ENCODE measurements at regions not wholly inside any gene's neighbourhood (a gene's known extent, or its start where the extent isn't known, plus 50 kb on each side); places are given as distances from the start of the nearest gene placed in this dataset.
"Not testable (repeated sequence)": the region's sequence is repeated elsewhere in the genome, so short reads cannot be mapped to it uniquely, and the experiment has no call there.

DNA sequence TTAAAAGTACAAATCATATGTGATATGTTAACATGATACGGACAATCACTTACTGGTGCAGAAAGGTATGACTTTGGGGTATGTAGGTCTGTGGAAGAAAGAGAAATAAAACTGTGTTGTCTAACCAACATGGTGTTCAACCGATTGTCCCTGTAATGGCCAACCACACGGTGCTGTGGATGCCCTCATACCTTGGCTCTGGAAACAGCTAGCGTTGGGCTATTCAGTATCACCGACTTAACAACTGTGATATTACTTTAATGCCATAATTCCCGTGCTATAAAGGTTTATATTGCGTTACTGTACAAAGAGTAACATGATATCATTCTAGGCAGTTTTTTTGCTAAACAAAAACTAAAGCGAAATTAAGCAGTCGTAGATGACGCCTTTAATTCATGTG, 448.3 kb downstream of the EFNB2 start:
- DNase-seq = no peak

DNA sequence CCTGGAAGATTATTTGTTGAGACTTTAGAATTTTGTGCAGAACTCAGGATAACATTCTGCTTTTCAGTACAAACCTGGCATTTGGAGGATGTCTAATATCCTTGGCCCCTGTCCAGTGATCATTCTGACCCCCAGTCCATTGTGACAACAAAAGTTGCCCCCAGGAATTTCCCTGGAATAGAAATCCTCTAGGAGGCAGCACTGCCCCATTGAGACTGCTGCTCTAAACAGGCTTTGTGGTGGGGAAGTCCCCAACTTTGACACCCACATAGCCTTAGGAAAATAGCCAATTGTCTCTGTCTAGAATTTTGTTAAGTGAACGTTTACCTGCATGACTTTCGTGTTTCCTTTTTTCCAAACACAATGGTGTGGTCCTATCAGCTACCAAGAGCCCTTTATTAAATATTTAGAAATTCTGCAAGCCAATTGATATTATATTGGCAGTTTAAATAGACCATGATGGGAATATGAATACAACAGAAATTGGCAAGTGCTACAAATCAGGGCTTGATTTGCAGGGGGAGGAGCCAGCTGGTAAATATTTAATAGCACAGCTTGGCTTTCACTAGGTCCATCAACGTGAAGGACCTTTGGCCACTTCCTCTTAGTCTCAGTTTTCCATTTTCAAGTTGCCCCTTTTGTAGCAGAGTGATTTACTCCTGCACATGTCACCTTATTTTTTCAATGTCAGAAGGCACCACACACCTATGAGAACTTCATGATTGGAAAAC, 451.7 kb downstream of the EFNB2 start:
- no peak for DNase-seq

DNA sequence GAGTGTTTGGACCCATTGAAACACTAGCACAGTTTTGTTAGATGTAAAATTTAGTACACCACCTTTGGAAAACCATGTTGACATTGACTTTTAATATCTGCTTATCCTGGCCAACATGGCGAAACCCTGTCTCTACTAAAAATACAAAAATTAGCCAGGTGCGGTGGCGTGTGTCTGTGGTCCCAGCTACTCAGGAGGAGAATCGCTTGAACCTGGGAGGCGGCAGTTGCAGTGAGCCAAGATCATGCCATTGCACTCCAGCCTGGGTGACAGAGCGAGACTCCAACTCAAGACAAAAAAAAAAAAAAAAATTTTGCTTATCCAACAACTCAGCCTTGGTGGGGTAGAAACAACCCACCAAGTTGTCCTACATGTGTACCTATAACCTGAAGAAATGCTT, 454.2 kb downstream of the EFNB2 start:
- DNase-seq = not testable (repeated sequence)

DNA sequence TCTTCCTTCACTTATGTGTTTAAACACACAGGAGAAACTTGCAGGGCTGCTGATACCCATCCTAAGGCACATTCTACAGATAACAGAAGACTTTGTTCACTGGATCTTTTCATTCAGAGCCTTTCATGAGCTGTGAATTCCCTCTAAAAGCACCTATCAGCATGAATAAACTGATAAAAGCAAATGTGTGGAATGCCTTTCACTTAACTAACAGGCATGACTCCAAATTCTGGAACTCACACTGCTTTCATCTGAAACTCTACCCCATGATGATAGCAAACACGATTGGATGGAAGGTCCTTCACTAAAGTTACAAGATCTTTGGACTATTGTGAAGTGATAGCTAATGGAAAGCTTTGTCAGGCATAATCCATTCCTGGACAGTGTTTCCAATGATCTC, 457.3 kb downstream of the EFNB2 start:
- no peak for DNase-seq

DNA sequence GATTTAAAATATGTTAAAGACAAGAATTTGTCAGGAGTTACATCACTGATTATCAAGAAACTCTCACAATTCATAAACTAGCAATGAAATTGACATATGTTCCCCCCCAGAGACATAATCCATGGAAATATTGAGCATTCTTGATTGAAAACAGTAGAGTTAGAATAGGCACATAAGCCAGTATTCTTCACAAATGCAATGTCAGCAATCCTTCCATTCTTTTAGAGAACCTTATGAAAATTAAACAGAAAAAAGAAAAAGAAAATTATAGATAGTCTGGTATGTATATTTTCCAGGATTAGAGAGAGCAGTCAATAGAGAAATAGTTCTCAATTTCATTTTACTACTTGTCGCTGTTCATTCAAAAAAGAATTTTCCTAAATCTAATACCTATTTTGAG, 458.4 kb downstream of the EFNB2 start:
- no peak for DNase-seq

DNA sequence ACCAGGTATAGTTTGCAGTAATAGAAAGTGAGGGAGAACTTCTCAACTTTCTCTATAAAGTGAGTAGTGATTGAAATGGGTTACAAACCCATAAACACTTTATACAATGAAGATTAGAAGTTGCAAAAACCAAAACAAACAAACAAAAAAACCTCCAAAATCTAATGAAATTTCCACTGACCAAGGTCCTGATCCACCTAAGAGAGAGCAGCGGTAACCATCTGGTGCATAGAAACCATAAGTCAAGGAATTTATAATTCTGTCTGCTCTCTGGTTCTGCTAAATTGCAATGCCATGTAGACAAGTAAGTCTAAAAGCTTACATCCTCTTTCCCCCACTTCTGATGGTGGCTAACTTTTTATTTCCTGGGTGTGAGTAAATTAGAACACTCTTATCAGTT, 463.4 kb downstream of the EFNB2 start:
- no peak for DNase-seq

DNA sequence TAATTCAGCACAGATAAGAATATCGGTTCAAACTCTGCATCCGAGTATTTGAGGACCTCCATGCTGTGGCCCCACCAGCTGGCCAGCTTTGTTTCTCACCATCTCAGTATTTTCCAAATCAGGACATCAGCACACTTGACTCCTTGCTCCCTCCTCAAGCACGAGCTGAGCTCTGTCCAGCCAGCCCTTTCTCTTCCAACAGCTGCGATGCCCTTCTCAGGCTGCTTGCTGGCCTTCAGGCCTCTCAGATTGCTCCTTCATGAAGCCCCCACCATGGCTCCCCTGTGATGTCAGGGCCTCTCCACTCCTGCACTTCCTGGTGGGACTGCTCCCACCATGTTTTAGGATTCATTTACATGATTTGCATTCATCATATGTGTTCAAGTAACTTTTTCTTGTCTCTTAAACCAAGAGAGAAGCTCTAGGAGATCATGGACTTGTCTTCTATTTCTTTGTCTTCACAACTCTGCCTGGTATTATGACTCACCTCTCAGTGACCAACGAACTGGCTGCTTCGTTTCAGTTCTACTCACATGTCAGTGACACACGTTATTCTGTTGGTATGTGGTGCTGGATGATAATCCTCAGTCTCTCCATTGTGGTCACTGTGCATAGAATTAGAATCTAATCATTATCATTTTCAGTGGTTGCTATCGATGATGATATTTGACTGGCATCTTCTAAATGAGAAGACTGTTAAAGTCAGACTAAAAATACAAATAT, 471.7 kb downstream of the EFNB2 start:
- DNase-seq = no peak

DNA sequence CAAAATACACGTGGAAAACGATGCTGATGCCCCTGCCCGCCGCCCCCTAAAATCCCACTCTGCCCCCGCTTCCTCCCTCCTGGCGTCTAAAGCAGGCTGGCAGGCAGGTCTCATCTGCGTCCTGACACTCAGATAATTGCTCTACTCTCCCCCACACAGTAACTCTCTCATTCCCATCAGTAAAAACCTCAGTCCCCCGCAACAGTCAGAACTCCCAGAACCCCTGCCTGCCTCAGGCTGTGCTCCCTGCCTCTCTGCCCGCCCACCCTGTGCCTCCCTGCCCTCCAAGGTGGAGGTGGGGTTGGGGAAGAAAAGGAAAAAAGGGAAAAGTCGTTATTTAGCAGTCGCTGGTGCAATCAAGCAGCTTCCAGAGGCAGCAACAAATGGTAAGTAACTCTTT, 473.7 kb downstream of the EFNB2 start:
- DNase-seq = no peak

DNA sequence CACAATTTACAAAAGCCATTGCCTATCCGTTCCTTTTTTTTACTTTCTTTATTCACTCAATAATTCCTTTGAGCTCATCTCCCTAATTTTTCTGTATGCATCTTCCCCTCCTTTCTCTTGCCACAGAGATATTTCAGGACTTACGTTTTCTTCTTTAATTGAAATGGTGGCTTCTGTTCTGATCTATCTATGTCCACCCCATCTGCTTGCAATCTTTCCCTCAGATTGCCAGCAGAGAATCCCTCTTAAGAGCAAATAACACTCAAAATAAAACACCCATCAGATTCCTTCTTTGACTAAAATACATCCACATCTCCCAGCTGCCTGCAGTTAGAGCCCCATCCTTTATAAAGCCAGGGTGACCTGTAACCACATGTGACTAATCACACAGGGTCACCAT, 478.6 kb downstream of the EFNB2 start:
- DNase-seq = no peak

DNA sequence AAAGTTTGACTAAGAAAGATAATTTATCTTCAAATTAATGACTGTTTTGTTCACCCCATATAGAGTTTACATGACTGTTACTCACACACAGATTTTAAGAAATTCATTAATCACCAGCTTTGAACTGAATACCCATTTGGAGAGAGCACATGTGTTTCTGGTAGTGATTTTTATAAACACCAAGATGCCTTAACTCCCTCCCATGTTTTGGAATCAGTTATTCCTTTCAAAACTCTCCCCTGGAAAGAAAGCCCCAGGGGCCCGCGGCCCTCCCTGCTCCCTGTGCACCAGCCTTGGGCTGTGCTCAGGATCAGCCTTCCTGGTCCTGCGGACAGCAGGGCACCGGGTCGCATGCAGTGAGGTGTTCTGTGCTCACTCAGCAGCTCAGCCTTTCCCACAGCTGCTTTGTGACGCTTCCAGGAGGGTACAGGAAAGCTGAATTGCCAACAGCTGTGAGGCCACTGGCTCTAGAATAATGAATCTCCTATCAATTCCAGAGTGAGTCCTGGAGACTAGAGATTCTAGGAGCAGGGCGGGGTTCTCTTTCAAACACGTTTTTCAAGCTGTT, 483.2 kb downstream of the EFNB2 start:
- no peak for DNase-seq

DNA sequence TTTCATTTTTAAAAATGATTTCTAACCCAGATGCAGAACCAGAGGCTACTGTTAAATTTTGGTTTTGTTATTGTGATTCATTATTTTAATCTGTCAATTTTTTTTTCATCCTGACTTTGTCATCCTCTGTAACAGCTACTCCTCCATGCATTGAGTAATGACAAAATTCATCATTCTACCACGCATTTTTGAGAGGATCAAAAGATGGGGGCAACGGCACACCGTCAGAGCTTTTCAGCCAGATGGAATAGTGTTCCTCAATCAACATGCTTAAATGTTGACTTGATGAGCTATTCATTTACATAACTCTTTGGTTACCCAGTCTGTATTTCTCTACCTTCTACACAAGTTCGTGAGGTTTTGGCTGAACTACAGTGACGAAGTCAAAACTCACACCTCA, 486.3 kb downstream of the EFNB2 start:
- no peak for DNase-seq

DNA sequence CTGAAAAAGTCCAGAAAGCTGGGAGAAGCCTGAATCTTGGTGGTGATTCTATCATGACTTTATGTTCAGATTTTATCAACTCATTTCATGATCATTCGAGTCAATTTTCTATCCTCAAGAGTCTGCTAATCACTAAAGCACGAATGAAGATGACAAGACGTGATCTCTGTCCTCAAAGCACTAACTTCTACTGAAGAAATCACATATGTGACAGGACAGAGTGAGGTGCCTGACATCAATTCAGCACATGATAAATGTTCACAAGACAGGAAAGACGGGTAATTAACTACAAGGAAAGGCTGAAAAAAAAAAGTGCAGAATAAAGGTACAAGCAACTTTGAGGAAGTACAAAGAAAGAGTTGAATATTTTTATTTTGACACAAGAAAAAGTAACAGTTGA, 487.1 kb downstream of the EFNB2 start:
- DNase-seq = no peak

DNA sequence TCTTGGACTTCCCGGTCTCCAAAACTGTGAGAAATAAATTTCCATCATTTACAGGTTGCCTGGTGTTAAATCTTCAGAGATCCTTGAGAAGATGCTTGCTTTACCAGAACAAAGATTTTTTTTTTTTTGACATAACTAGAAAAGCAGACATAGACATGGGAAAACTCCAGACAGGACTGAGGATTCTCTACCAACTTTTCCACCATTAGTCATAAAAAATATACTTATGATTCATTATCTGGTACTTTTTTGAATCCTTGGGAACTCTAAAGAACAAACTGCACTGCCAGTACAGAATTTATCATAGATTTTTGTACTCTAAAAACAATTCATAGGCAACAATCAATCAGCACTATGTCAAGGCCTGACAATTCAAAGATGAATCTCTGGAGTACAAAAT, 487.6 kb downstream of the EFNB2 start:
- DNase-seq = no peak

DNA sequence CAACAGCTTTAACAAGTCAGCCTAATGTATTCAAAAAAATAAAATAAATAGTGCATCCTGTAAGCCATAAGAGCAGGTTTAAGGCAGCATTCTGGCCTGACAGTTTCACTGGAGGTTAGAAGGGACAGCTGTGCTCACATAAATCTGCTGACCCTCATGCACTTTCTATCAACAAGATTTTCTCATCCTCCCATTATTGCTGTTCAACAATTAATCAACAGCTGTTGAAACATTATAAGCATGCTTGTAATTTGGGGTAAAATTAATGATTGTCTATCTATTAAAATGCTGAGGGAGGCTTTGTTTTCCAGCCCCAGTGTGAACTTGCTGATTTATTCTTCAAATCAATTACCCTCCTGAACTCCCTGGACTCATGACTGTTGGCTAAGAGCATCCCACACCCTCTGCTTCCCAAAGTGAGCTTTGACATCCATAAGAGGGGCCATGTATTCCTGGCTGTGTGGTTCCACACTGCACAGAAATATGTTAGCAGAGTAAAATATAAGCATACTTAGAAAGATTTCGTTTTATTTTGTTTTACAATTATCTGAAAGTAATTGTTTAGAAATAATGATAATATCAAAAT, 492.4 kb downstream of the EFNB2 start:
- no peak for DNase-seq

DNA sequence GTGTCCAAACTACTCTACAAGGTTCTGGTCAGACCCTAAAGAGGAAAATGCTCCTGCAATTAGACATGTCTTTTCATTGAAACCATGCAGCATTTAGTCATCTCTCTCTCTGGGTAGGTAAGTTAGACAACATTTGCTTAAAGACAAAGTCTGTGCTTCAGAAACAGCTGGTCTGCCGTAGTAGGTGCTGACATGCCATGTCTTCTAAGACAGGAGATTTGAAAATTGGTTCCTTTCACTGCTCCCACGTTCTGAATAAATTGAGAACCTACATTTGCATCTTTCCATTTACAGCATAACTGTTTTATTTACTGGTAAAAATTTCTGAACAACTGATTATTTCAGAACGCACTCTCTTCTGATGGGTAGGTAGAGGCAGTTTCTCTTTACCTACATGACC, 494.0 kb downstream of the EFNB2 start:
- DNase-seq = no peak

DNA sequence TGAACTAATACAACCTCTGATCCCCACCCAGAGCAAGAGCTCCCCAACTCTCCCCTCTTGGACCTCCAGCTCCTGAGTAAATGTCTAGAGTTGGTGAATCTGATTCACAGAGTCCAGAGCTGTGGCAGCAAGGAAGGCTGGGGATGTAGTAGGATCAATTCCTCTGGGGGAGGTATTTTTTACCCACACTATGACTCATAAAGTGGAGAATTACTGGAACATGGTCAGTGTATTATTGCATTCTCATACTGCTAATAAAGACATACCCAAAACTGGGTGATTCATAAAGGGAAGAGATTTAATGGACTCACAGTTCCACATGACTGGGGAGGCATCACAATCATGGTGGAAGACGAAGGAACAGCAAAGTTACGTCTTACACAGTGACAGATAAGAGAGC, 496.7 kb downstream of the EFNB2 start:
- no peak for DNase-seq

DNA sequence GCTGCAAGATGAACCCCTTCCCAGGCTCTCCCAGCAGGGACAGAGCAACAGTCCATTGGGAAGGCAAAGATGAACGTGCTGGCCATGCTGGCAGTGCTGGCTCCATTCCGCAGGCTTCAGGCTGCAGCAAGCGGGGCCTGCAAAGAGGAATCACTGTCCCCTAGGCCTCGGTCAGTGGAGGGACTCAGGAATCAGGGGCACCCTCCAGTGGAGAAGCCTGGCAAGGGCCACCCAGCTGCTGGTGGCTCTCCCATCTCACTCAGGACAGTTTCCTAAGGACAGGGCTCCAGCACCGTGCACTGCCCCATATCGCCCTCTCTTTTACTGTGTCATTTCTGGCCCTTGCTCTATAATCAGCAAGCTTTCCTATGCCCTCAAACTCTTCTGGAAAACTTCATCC, 498.6 kb downstream of the EFNB2 start:
- no peak for DNase-seq

DNA sequence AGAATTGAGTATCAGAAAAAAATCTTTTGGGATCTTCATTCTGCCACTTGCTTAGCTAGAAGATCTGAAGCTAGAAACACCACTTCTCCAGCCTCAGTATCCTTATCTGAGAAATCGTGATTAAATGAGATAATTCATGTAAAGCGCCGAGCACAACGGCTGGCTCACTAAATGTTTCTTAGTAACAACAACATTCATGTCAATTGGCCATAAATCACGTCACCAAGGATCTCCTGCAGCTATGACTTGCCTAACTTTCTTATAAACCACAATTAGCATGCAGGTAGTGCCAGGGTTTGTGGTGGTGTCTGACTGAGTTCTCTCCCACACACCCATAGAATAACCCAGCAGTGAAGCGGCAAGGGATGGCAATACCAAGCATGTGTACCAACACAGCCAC, 501.3 kb downstream of the EFNB2 start:
- DNase-seq = no peak

DNA sequence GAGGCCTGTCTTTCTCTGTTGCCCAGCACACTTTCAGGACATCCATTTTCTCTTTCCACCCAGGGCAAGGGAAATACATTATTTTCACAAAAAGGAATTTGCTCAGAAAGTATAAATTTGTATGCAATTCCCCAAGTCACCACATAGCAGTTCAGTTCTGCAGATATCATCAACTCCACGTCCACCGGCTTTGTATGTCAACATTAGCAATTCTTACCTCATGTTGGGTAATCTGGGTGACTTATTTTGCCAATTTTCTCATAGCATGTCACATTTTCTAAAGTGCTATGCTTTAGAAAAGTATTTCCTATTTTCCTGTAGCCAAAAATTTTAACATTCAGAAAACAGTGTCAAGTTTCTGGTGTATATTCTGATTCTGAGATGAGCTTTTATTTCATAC, 501.8 kb downstream of the EFNB2 start:
- DNase-seq = no peak

DNA sequence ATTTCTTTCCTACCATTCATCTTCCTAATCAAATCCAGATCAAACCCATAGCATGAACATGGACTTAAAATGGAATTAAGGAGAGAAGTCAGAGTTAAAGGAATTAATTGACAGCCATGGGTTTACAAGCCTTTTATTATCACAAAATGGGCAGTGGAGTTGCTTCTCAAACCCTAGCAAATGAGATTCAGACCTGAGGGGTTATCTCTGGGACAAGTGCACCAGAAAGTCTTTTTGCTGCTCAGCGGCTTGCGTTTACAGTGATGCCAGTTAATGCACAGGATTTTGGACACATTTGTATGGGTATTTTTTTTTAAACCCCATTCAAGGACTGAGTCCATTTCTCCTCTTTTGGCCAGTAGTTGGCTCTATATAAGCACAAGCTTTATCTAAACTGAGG, 503.0 kb downstream of the EFNB2 start:
- no peak for DNase-seq

DNA sequence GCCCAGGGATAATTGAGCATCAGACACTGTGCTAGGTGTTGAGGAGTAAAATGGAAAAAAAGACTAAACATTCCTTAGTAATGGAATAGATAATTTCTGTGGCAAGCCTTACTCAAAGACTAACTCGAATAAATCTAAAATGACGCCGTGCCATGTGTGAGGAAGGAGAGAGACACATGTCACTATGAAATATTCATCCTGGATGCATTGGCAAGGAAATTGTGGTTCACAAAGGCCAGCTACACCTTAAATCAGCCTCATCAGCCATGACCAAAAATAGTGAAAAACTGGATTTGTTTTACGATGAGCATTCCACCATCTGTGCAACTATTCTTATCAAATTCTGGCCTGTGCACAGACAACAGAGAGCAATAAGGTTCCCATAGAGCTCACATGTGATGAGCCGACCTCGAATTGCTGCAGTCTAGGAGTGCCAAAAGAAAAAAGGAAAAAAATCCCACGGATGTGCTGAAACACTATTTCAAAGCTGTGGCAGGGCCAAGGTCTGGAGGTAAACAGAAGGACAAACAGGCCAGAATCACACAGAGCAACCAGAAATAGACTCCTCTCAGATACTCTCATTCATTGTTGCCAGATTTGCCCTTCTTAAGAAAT, 505.7 kb downstream of the EFNB2 start:
- DNase-seq = no peak

DNA sequence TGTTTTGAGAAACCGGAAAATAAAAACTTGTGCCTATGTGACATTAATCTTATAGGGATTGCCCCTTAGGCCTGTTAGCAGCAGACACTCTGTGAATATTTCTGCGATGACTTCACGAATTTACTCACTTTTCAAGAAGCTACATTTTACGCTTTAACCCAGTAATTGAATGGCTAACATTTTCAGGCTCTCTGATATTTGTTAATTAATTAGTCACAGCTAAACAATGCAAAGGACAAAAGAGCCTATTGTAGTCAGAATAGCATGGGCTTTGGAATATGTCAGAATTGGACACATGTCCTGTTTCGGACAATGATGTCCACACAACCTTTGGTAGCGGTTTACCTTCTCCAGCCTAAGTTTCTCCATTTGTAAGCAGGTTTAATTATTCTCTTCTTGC, 506.6 kb downstream of the EFNB2 start:
- DNase-seq = no peak

DNA sequence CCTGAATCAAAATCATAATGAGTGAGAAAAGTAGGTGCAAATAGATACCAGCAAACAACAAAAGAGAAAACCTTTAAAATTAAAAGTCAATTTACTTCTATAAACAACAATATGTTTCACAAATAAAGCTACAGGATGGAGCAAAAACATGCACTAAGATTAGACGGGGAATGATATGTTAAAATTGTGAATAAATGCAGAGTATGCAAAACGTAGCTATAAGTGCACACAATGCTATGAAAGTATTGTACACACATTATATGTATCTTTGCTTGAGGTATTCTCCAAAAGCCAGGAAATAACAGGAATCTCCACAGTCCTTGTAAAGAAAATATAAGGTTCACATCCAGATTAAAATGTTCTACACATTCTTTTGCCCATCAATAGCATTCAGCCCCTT, 523.9 kb downstream of the EFNB2 start:
- DNase-seq = no peak

DNA sequence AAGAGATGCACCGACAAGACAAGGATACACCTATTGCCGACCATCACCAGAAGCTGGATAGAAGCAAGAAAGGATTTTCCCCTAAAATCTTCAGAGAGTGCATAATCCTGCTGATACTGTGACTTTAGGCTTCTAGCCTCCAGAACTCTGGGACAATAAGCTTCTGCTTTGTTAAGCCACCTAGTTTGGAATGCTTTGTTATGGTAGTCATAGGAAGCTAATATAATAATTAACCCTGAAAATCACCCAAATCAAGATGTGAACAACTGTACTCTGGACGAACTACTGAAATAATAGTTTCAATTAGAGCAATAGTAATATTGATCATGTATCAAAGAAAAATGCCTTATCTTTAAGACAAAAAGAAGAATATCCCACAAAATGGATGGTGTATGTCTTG, 524.6 kb downstream of the EFNB2 start:
- DNase-seq = no peak
